ENCODE measurements at regions not wholly inside any gene's neighbourhood (a gene's known extent, or its start where the extent isn't known, plus 50 kb on each side); places are given as distances from the start of the nearest gene placed in this dataset.
A peak's percentile ranks its signal among the peaks of the same experiment; 100 is the strongest.

GRCh38 chr3:150142936-150143335 is 172.2 kb upstream of the PFN2 start:
- Histone ChIP-seq H4K20me1 (ENCODE audit: control insufficient read depth, extremely low read depth, insufficient read depth, low read length) (no peaks in the 10 kb centered on the region), H3K9me3 (ENCODE audit: control insufficient read depth, insufficient read depth, low read depth, low read length) (no peaks in the 10 kb centered on the region), H3K27me3 (ENCODE audit: control insufficient read depth, insufficient read depth, low read length) (no peaks in the 10 kb centered on the region), H3K27ac (ENCODE audit: insufficient read depth, low read length) (no peak overlapping the region), H3K9ac (ENCODE audit: insufficient read depth, low read length) (no peak overlapping the region), H3K36me3 (ENCODE audit: control insufficient read depth, insufficient read depth, low read length) (no peaks in the 10 kb centered on the region), H3K4me1 (ENCODE audit: control insufficient read depth, extremely low read depth, insufficient read depth, low read length) (peaks cover 8% of the 10 kb centered on the region), H3K4me3 (replicated peaks in 1 of 4; ENCODE audit: control extremely low read depth in 1 of 4, insufficient read depth in 1 of 4, low read depth in 3 of 4, low read length in 4 of 4) (no peak overlapping the region), H3K4me2 (ENCODE audit: extremely low read depth, insufficient read depth, low read length) (no peak overlapping the region), H2AFZ (ENCODE audit: low read length) (no peak overlapping the region), H3K79me2 (ENCODE audit: control insufficient read depth, insufficient read depth, low read length) (no peaks in the 10 kb centered on the region)
- no peak for TF ChIP-seq EZH2 (IDR thresholded peaks at IDR 0.05; ENCODE audit: low read length, missing control alignments)
- TF ChIP-seq CTCF (conservative IDR thresholded peaks at IDR 0.05 in 1 of 2, IDR thresholded peaks at IDR 0.05 in 1 of 2; ENCODE audit: low read depth in 1 of 2, low read length in 2 of 2): no peak
- peak in 1 of 2 donors; percentile 8 for DNase-seq (ENCODE audit: low read depth in 2 of 2)

GRCh38 chr3:150141790-150142326 is 171.2 kb upstream of the PFN2 start:
- Histone ChIP-seq H3K4me2 (ENCODE audit: extremely low read depth, insufficient read depth, low read length) (no peak overlapping the region), H3K4me3 (replicated peaks in 1 of 4; ENCODE audit: control extremely low read depth in 1 of 4, insufficient read depth in 1 of 4, low read depth in 3 of 4, low read length in 4 of 4) (no peak overlapping the region), H3K79me2 (ENCODE audit: control insufficient read depth, insufficient read depth, low read length) (no peaks in the 10 kb centered on the region), H3K27ac (ENCODE audit: insufficient read depth, low read length) (no peak overlapping the region), H3K27me3 (ENCODE audit: control insufficient read depth, insufficient read depth, low read length) (no peaks in the 10 kb centered on the region), H4K20me1 (ENCODE audit: control insufficient read depth, extremely low read depth, insufficient read depth, low read length) (no peaks in the 10 kb centered on the region), H3K4me1 (ENCODE audit: control insufficient read depth, extremely low read depth, insufficient read depth, low read length) (no peaks in the 10 kb centered on the region), H3K36me3 (ENCODE audit: control insufficient read depth, insufficient read depth, low read length) (no peaks in the 10 kb centered on the region), H3K9ac (ENCODE audit: insufficient read depth, low read length) (no peak overlapping the region), H3K9me3 (ENCODE audit: control insufficient read depth, insufficient read depth, low read depth, low read length) (no peaks in the 10 kb centered on the region), H2AFZ (ENCODE audit: low read length) (no peak overlapping the region)
- no peak for DNase-seq (ENCODE audit: low read depth in 2 of 2)
- TF ChIP-seq EZH2 (IDR thresholded peaks at IDR 0.05; ENCODE audit: low read length, missing control alignments) (no peak), CTCF (conservative IDR thresholded peaks at IDR 0.05 in 1 of 2, IDR thresholded peaks at IDR 0.05 in 1 of 2; ENCODE audit: low read depth in 1 of 2, low read length in 2 of 2) (no peak)

- TF ChIP-seq EZH2 (IDR thresholded peaks at IDR 0.05; ENCODE audit: low read length, missing control alignments): no peak
- no peak for TF ChIP-seq CTCF (conservative IDR thresholded peaks at IDR 0.05 in 1 of 2, IDR thresholded peaks at IDR 0.05 in 1 of 2; ENCODE audit: low read depth in 1 of 2, low read length in 2 of 2)
- H3K4me2 ChIP-seq (ENCODE audit: extremely low read depth, insufficient read depth, low read length): no peak overlapping the region
- DNase-seq (ENCODE audit: low read depth in 2 of 2): peak in 1 of 2 donors; percentile 18
- no peak overlapping the region for H3K9ac ChIP-seq (ENCODE audit: insufficient read depth, low read length)
- no peaks in the 10 kb centered on the region for H3K4me1 ChIP-seq (ENCODE audit: control insufficient read depth, extremely low read depth, insufficient read depth, low read length)
- H3K36me3 ChIP-seq (ENCODE audit: control insufficient read depth, insufficient read depth, low read length): no peaks in the 10 kb centered on the region
- H3K27ac ChIP-seq (ENCODE audit: insufficient read depth, low read length): no peak overlapping the region
- no peaks in the 10 kb centered on the region for H3K79me2 ChIP-seq (ENCODE audit: control insufficient read depth, insufficient read depth, low read length)
- H2AFZ ChIP-seq (ENCODE audit: low read length): no peak overlapping the region
- H3K9me3 ChIP-seq (ENCODE audit: control insufficient read depth, insufficient read depth, low read depth, low read length): no peaks in the 10 kb centered on the region
- no peak overlapping the region for H3K4me3 ChIP-seq (replicated peaks in 1 of 4; ENCODE audit: control extremely low read depth in 1 of 4, insufficient read depth in 1 of 4, low read depth in 3 of 4, low read length in 4 of 4)
- H4K20me1 ChIP-seq (ENCODE audit: control insufficient read depth, extremely low read depth, insufficient read depth, low read length): no peaks in the 10 kb centered on the region
- no peaks in the 10 kb centered on the region for H3K27me3 ChIP-seq (ENCODE audit: control insufficient read depth, insufficient read depth, low read length)
Measured at GRCh38 chr3:150140614-150141321, 170.1 kb upstream of the PFN2 start.

Data from fibroblast of lung (primary cell).